Esophagus mucosa (tissue), 1 donor: ENCODE measurements at regions not wholly inside any gene's neighbourhood (a gene's known extent, or its start where the extent isn't known, plus 50 kb on each side); places are given as distances from the start of the nearest gene placed in this dataset.

ENCODE experiments used
- ATAC-seq: fragments of 200-7000 bp; cut with Tn5 transposase; one replicate; pipeline ENCODE4 v1.9.1; 2020
- donor health status: DM: yes; HTN: yes; CAD: no.

- ATAC-seq = no peak
Measured at GRCh38 chr5:52419357-52419756, 368.4 kb upstream of the ITGA1 start.

- ATAC-seq = no peak
Measured at GRCh38 chr5:52427615-52428014, 360.1 kb upstream of the ITGA1 start.

GRCh38 chr5:52428977-52429489, 358.7 kb upstream of the ITGA1 start:
- ATAC-seq = no peak

GRCh38 chr5:52441768-52442167, 345.9 kb upstream of the ITGA1 start:
- no peak for ATAC-seq

GRCh38 chr5:52443187-52443586, 344.5 kb upstream of the ITGA1 start:
- ATAC-seq = no peak

GRCh38 chr5:52448111-52448510, 339.6 kb upstream of the ITGA1 start:
- ATAC-seq = no peak

GRCh38 chr5:52449516-52449915, 338.2 kb upstream of the ITGA1 start:
- no peak for ATAC-seq

- ATAC-seq = no peak
Measured at GRCh38 chr5:52452098-52452497, 335.6 kb upstream of the ITGA1 start.

GRCh38 chr5:52453176-52453575, 334.5 kb upstream of the ITGA1 start:
- ATAC-seq = no peak

- no peak for ATAC-seq
Measured at GRCh38 chr5:52455920-52456319, 331.8 kb upstream of the ITGA1 start.

GRCh38 chr5:52457810-52458209, 329.9 kb upstream of the ITGA1 start:
- ATAC-seq = no peak

GRCh38 chr5:52466113-52466512, 321.6 kb upstream of the ITGA1 start:
- ATAC-seq = no peak

GRCh38 chr5:52466749-52467520, 320.8 kb upstream of the ITGA1 start:
- ATAC-seq = no peak

- ATAC-seq = no peak
Measured at GRCh38 chr5:52468976-52469375, 318.7 kb upstream of the ITGA1 start.

GRCh38 chr5:52469420-52469819, 318.3 kb upstream of the ITGA1 start:
- ATAC-seq = no peak

- ATAC-seq = no peak
Measured at GRCh38 chr5:52469835-52470234, 317.9 kb upstream of the ITGA1 start.

- no peak for ATAC-seq
Measured at GRCh38 chr5:52476346-52476745, 311.4 kb upstream of the ITGA1 start.

GRCh38 chr5:52481201-52481600, 306.5 kb upstream of the ITGA1 start:
- ATAC-seq = no peak

GRCh38 chr5:52481851-52482250, 305.9 kb upstream of the ITGA1 start:
- no peak for ATAC-seq

- no peak for ATAC-seq
Measured at GRCh38 chr5:52491071-52491787, 296.5 kb upstream of the ITGA1 start.

GRCh38 chr5:52491818-52492217, 295.9 kb upstream of the ITGA1 start:
- ATAC-seq = no peak

GRCh38 chr5:52497133-52497693, 290.5 kb upstream of the ITGA1 start:
- ATAC-seq = no peak

- ATAC-seq = no peak
Measured at GRCh38 chr5:52498607-52499006, 289.1 kb upstream of the ITGA1 start.
